ENCODE measurements at regions not wholly inside any gene's neighbourhood (a gene's known extent, or its start where the extent isn't known, plus 50 kb on each side); places are given as distances from the start of the nearest gene placed in this dataset.

DNA sequence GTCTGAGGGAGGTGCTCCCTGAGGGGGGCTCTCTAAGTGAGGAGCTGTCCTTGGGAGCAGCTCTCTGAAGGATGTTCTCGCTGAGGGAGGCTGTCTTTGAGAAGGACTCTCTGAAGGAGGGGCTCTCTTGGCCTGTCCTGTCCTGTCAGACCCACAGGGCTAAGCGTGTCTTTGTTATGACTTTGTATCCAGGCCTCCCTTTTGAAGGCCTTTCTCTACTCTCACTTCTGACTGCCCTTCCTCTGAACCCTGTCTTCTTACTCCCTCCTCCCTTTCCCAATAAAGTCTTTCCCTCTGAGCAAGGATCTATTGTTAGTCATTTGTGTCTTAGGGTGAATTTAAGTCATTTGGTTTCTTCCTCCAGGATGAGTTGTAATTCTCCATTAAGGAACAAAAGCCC, 330.1 kb upstream of the PLET1 start:
- Histone ChIP-seq H3K27ac (ENCODE audit: low read length) (no peak overlapping the region), H3K9me3 (ENCODE audit: control insufficient read depth in 1 of 2, low read length in 2 of 2) (no peaks in the 10 kb centered on the region), H3K4me1 (ENCODE audit: control insufficient read depth in 1 of 2, insufficient read depth in 2 of 2, low read length in 2 of 2) (peaks cover 3 to 14% of the 10 kb centered on the region in 2 donors), H3K36me3 (ENCODE audit: control insufficient read depth in 1 of 2, insufficient read depth in 2 of 2, low read length in 2 of 2) (no peaks in the 10 kb centered on the region), H3K27me3 (ENCODE audit: low read depth, low read length) (no peaks in the 10 kb centered on the region), H3K4me3 (ENCODE audit: low read depth in 1 of 2, low read length in 2 of 2) (no peak overlapping the region)

GRCh38 chr11:112593440-112593839, 332.8 kb upstream of the PLET1 start:
- no peaks in the 10 kb centered on the region for H3K36me3 ChIP-seq (ENCODE audit: control insufficient read depth in 1 of 2, insufficient read depth in 2 of 2, low read length in 2 of 2)
- no peak overlapping the region for H3K27ac ChIP-seq (ENCODE audit: low read length)
- no peak overlapping the region for H3K4me3 ChIP-seq (ENCODE audit: low read depth in 1 of 2, low read length in 2 of 2)
- no peaks in the 10 kb centered on the region for H3K9me3 ChIP-seq (ENCODE audit: control insufficient read depth in 1 of 2, low read length in 2 of 2)
- H3K27me3 ChIP-seq (ENCODE audit: low read depth, low read length) = no peaks in the 10 kb centered on the region
- H3K4me1 ChIP-seq (ENCODE audit: control insufficient read depth in 1 of 2, insufficient read depth in 2 of 2, low read length in 2 of 2) = peaks cover 1 to 12% of the 10 kb centered on the region in 2 donors

DNA sequence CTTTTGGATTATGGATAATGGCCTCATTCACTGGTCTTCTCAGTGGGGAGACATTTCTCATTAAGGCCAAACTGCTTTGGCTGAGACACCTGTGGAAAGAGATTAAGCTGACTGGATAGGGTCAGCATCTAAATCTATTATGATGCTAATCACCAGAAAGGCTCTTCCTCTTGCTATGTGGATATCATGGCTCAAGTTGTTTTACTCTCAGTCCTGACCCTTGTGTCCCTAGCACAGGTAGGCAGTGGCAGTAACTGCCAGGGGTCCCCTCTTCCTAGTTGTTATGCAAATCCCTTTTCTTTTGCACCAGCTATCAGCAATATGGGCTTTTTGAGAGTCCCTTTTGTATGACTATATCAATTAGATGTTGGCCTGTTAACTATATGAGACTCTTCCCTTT, 335.7 kb upstream of the PLET1 start:
- Histone ChIP-seq H3K4me3 (ENCODE audit: low read depth in 1 of 2, low read length in 2 of 2) (no peak overlapping the region), H3K4me1 (ENCODE audit: control insufficient read depth in 1 of 2, insufficient read depth in 2 of 2, low read length in 2 of 2) (no peaks in the 10 kb centered on the region), H3K9me3 (ENCODE audit: control insufficient read depth in 1 of 2, low read length in 2 of 2) (no peaks in the 10 kb centered on the region), H3K36me3 (ENCODE audit: control insufficient read depth in 1 of 2, insufficient read depth in 2 of 2, low read length in 2 of 2) (no peaks in the 10 kb centered on the region), H3K27me3 (ENCODE audit: low read depth, low read length) (no peaks in the 10 kb centered on the region), H3K27ac (ENCODE audit: low read length) (no peak overlapping the region)

DNA sequence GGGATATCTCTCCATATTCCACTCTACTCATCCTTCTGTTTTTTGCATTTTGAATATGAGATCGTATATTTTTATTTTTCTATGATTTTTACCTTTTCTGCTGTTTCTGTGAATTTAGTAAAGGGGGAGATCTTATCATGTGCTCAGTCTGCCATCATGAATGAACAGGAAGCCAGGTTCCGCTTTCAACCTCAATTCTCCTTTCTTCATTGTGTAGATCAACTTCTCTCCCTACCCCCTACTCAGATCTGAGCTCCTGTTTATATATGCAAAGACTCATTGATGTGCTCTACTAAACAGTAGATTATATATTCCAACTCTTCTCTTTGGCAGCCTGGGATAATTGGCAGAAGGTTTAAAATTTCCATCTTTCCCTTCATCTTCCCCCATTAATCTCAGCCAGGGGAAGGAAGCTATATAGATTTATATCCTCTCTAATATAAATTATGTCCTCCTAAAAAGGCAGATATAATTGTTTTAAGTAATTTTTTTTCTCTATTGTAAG, 336.7 kb upstream of the PLET1 start:
- H3K27ac ChIP-seq (ENCODE audit: low read length) = no peak overlapping the region
- no peaks in the 10 kb centered on the region for H3K9me3 ChIP-seq (ENCODE audit: control insufficient read depth in 1 of 2, low read length in 2 of 2)
- H3K27me3 ChIP-seq (ENCODE audit: low read depth, low read length) = no peaks in the 10 kb centered on the region
- no peak overlapping the region for H3K4me3 ChIP-seq (ENCODE audit: low read depth in 1 of 2, low read length in 2 of 2)
- H3K36me3 ChIP-seq (ENCODE audit: control insufficient read depth in 1 of 2, insufficient read depth in 2 of 2, low read length in 2 of 2) = no peaks in the 10 kb centered on the region
- no peaks in the 10 kb centered on the region for H3K4me1 ChIP-seq (ENCODE audit: control insufficient read depth in 1 of 2, insufficient read depth in 2 of 2, low read length in 2 of 2)

- no peaks in the 10 kb centered on the region for H3K4me1 ChIP-seq (ENCODE audit: control insufficient read depth in 1 of 2, insufficient read depth in 2 of 2, low read length in 2 of 2)
- no peaks in the 10 kb centered on the region for H3K27me3 ChIP-seq (ENCODE audit: low read depth, low read length)
- no peaks in the 10 kb centered on the region for H3K36me3 ChIP-seq (ENCODE audit: control insufficient read depth in 1 of 2, insufficient read depth in 2 of 2, low read length in 2 of 2)
- H3K9me3 ChIP-seq (ENCODE audit: control insufficient read depth in 1 of 2, low read length in 2 of 2) = no peaks in the 10 kb centered on the region
- H3K27ac ChIP-seq (ENCODE audit: low read length) = no peak overlapping the region
- H3K4me3 ChIP-seq (ENCODE audit: low read depth in 1 of 2, low read length in 2 of 2) = no peak overlapping the region
Observed at GRCh38 chr11:112599265-112599664, 338.6 kb upstream of the PLET1 start.

- Histone ChIP-seq H3K4me1 (ENCODE audit: control insufficient read depth in 1 of 2, insufficient read depth in 2 of 2, low read length in 2 of 2) (no peaks in the 10 kb centered on the region), H3K36me3 (ENCODE audit: control insufficient read depth in 1 of 2, insufficient read depth in 2 of 2, low read length in 2 of 2) (no peaks in the 10 kb centered on the region), H3K4me3 (ENCODE audit: low read depth in 1 of 2, low read length in 2 of 2) (no peak overlapping the region), H3K27ac (ENCODE audit: low read length) (no peak overlapping the region), H3K27me3 (ENCODE audit: low read depth, low read length) (no peaks in the 10 kb centered on the region), H3K9me3 (ENCODE audit: control insufficient read depth in 1 of 2, low read length in 2 of 2) (no peaks in the 10 kb centered on the region)
Observed at GRCh38 chr11:112599856-112600533, 339.3 kb upstream of the PLET1 start.

- no peaks in the 10 kb centered on the region for H3K9me3 ChIP-seq (ENCODE audit: control insufficient read depth in 1 of 2, low read length in 2 of 2)
- H3K36me3 ChIP-seq (ENCODE audit: control insufficient read depth in 1 of 2, insufficient read depth in 2 of 2, low read length in 2 of 2) = no peaks in the 10 kb centered on the region
- no peak overlapping the region for H3K4me3 ChIP-seq (ENCODE audit: low read depth in 1 of 2, low read length in 2 of 2)
- H3K4me1 ChIP-seq (ENCODE audit: control insufficient read depth in 1 of 2, insufficient read depth in 2 of 2, low read length in 2 of 2) = no peaks in the 10 kb centered on the region
- H3K27me3 ChIP-seq (ENCODE audit: low read depth, low read length) = no peaks in the 10 kb centered on the region
- no peak overlapping the region for H3K27ac ChIP-seq (ENCODE audit: low read length)
Observed at GRCh38 chr11:112605093-112605666, 344.5 kb upstream of the PLET1 start.

DNA sequence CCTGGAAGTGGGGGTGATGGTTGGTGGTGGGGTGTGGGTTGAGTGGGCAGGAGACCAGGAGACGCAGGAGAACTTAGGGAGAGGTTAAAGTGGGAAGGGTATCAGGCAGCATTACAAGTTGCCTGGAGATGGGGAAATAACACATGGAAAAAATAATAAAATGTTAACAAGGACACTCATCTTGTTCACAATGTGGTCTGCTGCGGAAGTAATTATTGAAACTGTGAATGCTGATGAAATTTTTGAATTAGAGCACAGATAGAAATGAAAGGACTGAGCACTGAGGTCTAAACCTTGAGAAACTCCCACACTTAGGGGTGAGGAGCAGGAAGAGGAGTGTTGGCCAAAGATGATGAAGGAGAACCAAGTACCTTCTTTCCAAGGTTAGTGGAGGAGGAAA, 346.0 kb upstream of the PLET1 start:
- Histone ChIP-seq H3K27ac (ENCODE audit: low read length) (no peak overlapping the region), H3K4me1 (ENCODE audit: control insufficient read depth in 1 of 2, insufficient read depth in 2 of 2, low read length in 2 of 2) (peaks cover 0 to 1% of the 10 kb centered on the region in 2 donors), H3K4me3 (ENCODE audit: low read depth in 1 of 2, low read length in 2 of 2) (no peak overlapping the region)

DNA sequence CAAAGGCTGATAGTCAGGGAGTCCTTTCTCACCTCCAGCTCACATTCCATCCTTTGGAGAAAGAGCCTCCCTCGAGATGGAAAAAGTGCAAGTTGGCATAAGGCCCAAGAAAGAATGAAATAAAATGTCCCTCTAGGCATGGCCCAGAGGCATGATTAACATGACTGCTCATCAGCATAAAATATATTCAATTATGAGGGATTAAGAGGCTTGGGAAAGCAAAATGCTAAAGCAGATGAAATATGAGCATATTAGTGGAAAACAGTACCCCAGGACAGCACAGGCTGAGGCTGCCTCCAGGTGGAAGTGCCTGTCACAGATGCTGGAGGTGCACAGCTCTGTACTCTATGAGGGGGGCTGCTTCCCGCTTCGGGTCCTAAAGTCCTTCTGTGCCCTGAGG, 347.8 kb upstream of the PLET1 start:
- Histone ChIP-seq H3K4me1 (ENCODE audit: control insufficient read depth in 1 of 2, insufficient read depth in 2 of 2, low read length in 2 of 2) (peaks cover 0 to 12% of the 10 kb centered on the region in 2 donors), H3K36me3 (ENCODE audit: control insufficient read depth in 1 of 2, insufficient read depth in 2 of 2, low read length in 2 of 2) (no peaks in the 10 kb centered on the region), H3K4me3 (ENCODE audit: low read depth in 1 of 2, low read length in 2 of 2) (no peak overlapping the region), H3K27me3 (ENCODE audit: low read depth, low read length) (no peaks in the 10 kb centered on the region), H3K9me3 (ENCODE audit: control insufficient read depth in 1 of 2, low read length in 2 of 2) (no peaks in the 10 kb centered on the region), H3K27ac (ENCODE audit: low read length) (no peak overlapping the region)

More for the DNA sequence above, 346.0 kb upstream of the PLET1 start:
- no peaks in the 10 kb centered on the region for H3K27me3 ChIP-seq (ENCODE audit: low read depth, low read length)
- no peaks in the 10 kb centered on the region for H3K36me3 ChIP-seq (ENCODE audit: control insufficient read depth in 1 of 2, insufficient read depth in 2 of 2, low read length in 2 of 2)
- no peaks in the 10 kb centered on the region for H3K9me3 ChIP-seq (ENCODE audit: control insufficient read depth in 1 of 2, low read length in 2 of 2)

DNA sequence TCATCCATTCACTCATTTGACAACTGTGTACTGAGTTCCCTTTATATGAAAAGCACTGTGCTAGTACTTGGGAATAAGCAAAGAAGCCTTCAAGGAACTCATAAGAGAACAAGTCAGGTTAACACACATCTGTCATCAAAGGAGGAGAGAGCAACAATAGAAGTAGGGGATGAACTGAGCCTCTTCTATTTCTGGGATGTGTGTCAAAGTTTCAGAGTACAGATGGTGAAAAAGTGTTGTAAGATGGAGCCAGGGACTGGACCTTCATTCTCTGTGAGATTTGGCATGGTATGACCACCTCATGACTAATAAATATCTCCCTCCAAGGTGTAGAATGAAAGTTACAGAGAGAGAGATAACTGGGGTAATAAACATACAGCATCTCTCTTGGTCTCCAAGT, 349.8 kb upstream of the PLET1 start:
- no peaks in the 10 kb centered on the region for H3K27me3 ChIP-seq (ENCODE audit: low read depth, low read length)
- peaks cover 0 to 12% of the 10 kb centered on the region in 2 donors for H3K4me1 ChIP-seq (ENCODE audit: control insufficient read depth in 1 of 2, insufficient read depth in 2 of 2, low read length in 2 of 2)
- no peaks in the 10 kb centered on the region for H3K36me3 ChIP-seq (ENCODE audit: control insufficient read depth in 1 of 2, insufficient read depth in 2 of 2, low read length in 2 of 2)
- H3K9me3 ChIP-seq (ENCODE audit: control insufficient read depth in 1 of 2, low read length in 2 of 2) = no peaks in the 10 kb centered on the region
- H3K4me3 ChIP-seq (ENCODE audit: low read depth in 1 of 2, low read length in 2 of 2) = no peak overlapping the region
- no peak overlapping the region for H3K27ac ChIP-seq (ENCODE audit: low read length)

DNA sequence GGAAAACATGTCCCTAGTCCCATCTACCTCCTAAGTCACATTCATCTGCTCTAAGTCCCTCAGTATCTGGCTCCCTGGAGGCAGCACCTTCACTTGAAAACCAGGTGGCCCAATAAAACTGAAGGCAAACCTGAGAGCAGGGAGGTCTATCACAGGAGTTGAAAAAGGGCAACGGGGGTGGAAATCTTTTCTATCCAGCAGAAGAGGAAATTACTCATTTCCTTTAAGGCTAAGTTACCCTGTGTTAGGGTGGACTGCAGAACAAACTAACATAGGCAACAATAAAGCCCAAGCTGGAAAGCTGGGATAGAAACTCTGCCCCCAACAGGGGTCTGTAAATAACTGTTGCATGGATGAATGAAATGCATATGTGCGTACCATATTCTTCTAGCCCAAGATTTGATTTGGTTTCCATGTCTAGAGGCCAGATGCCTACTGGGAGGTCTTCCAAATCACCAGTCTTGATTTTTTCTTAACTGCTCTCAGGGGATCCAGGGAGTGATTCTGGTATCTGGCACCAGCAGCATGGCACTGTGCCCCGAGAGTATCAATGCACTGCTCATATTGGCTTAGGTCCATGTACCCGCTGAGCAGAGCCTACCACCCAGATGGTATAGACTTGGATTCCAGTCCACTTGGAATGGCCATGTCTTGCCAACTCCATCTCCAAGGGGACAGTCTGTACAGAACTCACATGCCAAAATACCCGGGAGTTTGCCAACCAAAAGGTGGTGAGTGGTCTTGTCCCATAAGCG, 350.0 kb upstream of the NCAM1 start:
- Histone ChIP-seq H3K36me3 (ENCODE audit: control insufficient read depth in 1 of 2, insufficient read depth in 2 of 2, low read length in 2 of 2) (no peaks in the 10 kb centered on the region), H3K27ac (ENCODE audit: low read length) (no peak overlapping the region), H3K4me3 (ENCODE audit: low read depth in 1 of 2, low read length in 2 of 2) (no peak overlapping the region), H3K27me3 (ENCODE audit: low read depth, low read length) (no peaks in the 10 kb centered on the region), H3K4me1 (ENCODE audit: control insufficient read depth in 1 of 2, insufficient read depth in 2 of 2, low read length in 2 of 2) (peaks cover 0 to 12% of the 10 kb centered on the region in 2 donors), H3K9me3 (ENCODE audit: control insufficient read depth in 1 of 2, low read length in 2 of 2) (no peaks in the 10 kb centered on the region)

Data from muscle layer of duodenum (tissue), 2 donors.